PC-3 (cell line): ENCODE measurements at regions not wholly inside any gene's neighbourhood (a gene's known extent, or its start where the extent isn't known, plus 50 kb on each side); places are given as distances from the start of the nearest gene placed in this dataset.

Source experiments
- EZH2 ChIP-seq: fragments of 300-600 bp; sonication (generic); IDR thresholded peaks from one replicate; pipeline ENCODE4 v1.6.1; 2017; ENCODE audit warnings: antibody characterized with exemption, mild to moderate bottlenecking, low read length; ENCODE audit not compliant: unreplicated experiment
- TF ChIP-seq, protein P1 (sequence below): fragments of 300-600 bp; sonication (generic); conservative IDR thresholded peaks from 2 replicates; pipeline ENCODE4 v1.5.1; 2017; ENCODE audit warnings: antibody characterized with exemption, low read depth, mild to moderate bottlenecking, low read length

DNA sequence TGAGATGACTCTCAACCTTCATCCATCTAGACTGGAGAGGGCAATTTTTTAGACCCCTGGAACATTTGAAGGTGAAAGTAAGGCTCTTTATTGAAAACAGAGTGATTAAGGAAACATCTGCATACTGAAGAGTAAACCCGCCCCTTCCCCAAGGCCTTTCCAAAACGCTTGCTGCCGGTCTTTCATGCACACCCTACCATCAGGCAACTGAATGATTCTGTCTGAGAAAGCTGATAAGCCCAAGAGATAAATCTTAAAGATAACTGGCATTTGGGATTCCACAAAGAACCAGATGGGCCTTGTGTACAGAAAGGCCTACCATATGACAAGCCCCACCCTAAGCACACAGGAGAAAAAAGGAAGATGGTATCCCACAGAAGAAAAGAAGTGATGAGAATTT, 54.4 kb upstream of the PIK3R1 start:
- TF ChIP-seq, protein P1, sequence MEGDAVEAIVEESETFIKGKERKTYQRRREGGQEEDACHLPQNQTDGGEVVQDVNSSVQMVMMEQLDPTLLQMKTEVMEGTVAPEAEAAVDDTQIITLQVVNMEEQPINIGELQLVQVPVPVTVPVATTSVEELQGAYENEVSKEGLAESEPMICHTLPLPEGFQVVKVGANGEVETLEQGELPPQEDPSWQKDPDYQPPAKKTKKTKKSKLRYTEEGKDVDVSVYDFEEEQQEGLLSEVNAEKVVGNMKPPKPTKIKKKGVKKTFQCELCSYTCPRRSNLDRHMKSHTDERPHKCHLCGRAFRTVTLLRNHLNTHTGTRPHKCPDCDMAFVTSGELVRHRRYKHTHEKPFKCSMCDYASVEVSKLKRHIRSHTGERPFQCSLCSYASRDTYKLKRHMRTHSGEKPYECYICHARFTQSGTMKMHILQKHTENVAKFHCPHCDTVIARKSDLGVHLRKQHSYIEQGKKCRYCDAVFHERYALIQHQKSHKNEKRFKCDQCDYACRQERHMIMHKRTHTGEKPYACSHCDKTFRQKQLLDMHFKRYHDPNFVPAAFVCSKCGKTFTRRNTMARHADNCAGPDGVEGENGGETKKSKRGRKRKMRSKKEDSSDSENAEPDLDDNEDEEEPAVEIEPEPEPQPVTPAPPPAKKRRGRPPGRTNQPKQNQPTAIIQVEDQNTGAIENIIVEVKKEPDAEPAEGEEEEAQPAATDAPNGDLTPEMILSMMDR = no peak
- no peak for TF ChIP-seq EZH2
